Gastroesophageal sphincter (tissue), 4 donors: ENCODE measurements at regions not wholly inside any gene's neighbourhood (a gene's known extent, or its start where the extent isn't known, plus 50 kb on each side); places are given as distances from the start of the nearest gene placed in this dataset.

ENCODE experiments used
- ATAC-seq: fragments of 150-250 bp; one replicate; pipeline ENCODE4 v1.9.1; 2016; ENCODE audit warnings: mild to moderate bottlenecking, moderate library complexity
- H3K27ac ChIP-seq, 4 donors: fragments of 200-600 bp; sonication (generic) in 3 of 4; 1 replicate in 3 of 4; 2 replicates in 1 of 4; pipeline ENCODE4 v1.5.1; 2016 to 2019
- H3K27me3 ChIP-seq: fragments of 200-600 bp; sonication (generic); one replicate; pipeline ENCODE4 v1.5.1; 2019
- H3K36me3 ChIP-seq, 2 donors: fragments of 200-600 bp; sonication (generic); one replicate each; pipeline ENCODE4 v1.5.1; 2019; ENCODE audit warnings: control low read depth in 1 of 2
- H3K4me1 ChIP-seq, 3 donors: fragments of 200-600 bp; sonication (generic); 1 replicate in 2 of 3; 2 replicates in 1 of 3; pipeline ENCODE4 v1.5.1; 2016 to 2019; ENCODE audit warnings: control low read depth in 2 of 3
- H3K4me3 ChIP-seq, 2 donors: fragments of 200-600 bp; sonication (generic); one replicate each; pipeline ENCODE4 v1.5.1; 2019; ENCODE audit warnings: mild to moderate bottlenecking in 1 of 2, moderate library complexity in 1 of 2
- H3K9me3 ChIP-seq, 3 donors: fragments of 200-600 bp; sonication (generic); one replicate each; pipeline ENCODE4 v1.5.1; 2017 to 2019; ENCODE audit warnings: control low read depth in 2 of 3
- EP300 ChIP-seq: sonication (generic); formaldehyde crosslinking; IDR thresholded peaks from one replicate; pipeline ENCODE4 v1.6.1; 2017; ENCODE audit warnings: antibody characterized with exemption, mild to moderate bottlenecking
- POLR2A ChIP-seq, 2 donors: fragments of 450-650 bp; IDR thresholded peaks; one replicate each; pipeline ENCODE4 v1.6.1; 2017; ENCODE audit warnings: antibody characterized with exemption in 2 of 2, mild to moderate bottlenecking in 2 of 2, moderate library complexity in 1 of 2
- POLR2AphosphoS5 ChIP-seq: sonication (generic); formaldehyde crosslinking; IDR thresholded peaks from one replicate; pipeline ENCODE4 v1.6.1; 2017; ENCODE audit warnings: antibody characterized with exemption
- WGBS, 2 donors: methylation state at CpG; one replicate each; pipeline ENCODE4 v1.1.5; 2018; ENCODE audit warnings: low coverage in 1 of 2; 5-methylcytosine and 5-hydroxymethylcytosine counted together
- TF ChIP-seq, protein P1 (sequence below), 4 experiments: fragments of 200-600 bp in 2 of 4; fragments of 450-650 bp in 2 of 4; sonication (generic) in 1 of 4; IDR thresholded peaks; one replicate each; pipeline ENCODE4 v1.5.1; 2017 to 2019; ENCODE audit warnings: antibody characterized with exemption in 4 of 4, mild to moderate bottlenecking in 2 of 4, moderate library complexity in 2 of 4

DNA sequence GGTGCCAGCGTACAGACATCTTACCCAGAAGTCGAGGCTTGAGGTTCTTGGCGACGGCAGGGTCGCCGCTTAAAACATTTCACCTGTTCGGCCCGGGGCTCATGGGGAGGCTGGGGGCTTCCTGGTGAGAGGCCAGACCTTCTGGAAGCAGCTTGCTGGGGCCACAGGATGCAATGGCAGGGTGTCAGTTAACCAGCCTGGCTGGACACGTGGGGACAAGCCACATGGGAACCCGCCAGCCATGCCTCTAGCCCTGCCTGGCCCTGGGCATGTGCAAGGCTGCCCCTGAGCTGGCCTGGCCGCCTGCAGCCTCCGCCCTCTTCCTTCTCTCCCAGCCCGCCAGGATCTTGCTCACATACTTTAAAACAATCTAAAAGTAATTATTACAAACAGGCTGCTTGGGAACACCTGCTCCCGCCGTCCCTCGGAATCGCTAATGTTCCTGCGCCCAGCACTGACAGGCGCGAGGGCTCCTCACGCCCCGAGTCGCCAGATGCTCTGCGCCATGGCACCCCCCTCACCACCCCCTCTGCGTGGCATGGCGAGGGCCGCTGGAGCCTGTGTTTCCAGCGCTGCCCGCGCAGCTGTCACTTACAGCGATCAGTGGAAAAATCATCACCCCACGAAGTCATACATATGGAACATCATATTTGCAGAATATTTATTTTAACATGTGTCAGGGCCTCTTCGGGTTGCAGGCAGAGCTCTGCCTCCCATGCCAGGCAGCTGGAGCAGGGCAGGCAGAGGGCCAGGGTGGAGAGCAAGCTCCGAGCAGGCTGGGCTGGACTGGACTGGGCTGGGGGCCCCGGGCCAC lies 188.7 kb upstream of the GSE1 start:
- ATAC-seq = no peak
- TF ChIP-seq POLR2A (IDR thresholded peaks at IDR 0.05) (no peak), POLR2AphosphoS5 (no peak), EP300 (no peak)
- TF ChIP-seq, protein P1, sequence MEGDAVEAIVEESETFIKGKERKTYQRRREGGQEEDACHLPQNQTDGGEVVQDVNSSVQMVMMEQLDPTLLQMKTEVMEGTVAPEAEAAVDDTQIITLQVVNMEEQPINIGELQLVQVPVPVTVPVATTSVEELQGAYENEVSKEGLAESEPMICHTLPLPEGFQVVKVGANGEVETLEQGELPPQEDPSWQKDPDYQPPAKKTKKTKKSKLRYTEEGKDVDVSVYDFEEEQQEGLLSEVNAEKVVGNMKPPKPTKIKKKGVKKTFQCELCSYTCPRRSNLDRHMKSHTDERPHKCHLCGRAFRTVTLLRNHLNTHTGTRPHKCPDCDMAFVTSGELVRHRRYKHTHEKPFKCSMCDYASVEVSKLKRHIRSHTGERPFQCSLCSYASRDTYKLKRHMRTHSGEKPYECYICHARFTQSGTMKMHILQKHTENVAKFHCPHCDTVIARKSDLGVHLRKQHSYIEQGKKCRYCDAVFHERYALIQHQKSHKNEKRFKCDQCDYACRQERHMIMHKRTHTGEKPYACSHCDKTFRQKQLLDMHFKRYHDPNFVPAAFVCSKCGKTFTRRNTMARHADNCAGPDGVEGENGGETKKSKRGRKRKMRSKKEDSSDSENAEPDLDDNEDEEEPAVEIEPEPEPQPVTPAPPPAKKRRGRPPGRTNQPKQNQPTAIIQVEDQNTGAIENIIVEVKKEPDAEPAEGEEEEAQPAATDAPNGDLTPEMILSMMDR (IDR thresholded peaks at IDR 0.05) = no peak

GRCh38 chr16:85425074-85425662 lies 188.0 kb upstream of the GSE1 start:
- no peak for ATAC-seq
- no peak overlapping the region for H3K27ac ChIP-seq
- no peaks in the 10 kb centered on the region for H3K27me3 ChIP-seq
- no peak for TF ChIP-seq EP300
- no peak for TF ChIP-seq POLR2AphosphoS5
- TF ChIP-seq, protein P1 (IDR thresholded peaks at IDR 0.05) = no peak
- TF ChIP-seq POLR2A (IDR thresholded peaks at IDR 0.05) = no peak
- H3K9me3 ChIP-seq = no peaks in the 10 kb centered on the region
- no peak overlapping the region for H3K4me3 ChIP-seq
- 52 to 73% methylated on average over 2 to 3 of the region's 17 CpGs for WGBS, 2 donors
- H3K36me3 ChIP-seq = no peaks in the 10 kb centered on the region
- peaks cover 0 to 22% (median 5%) of the 10 kb centered on the region in 3 donors for H3K4me1 ChIP-seq

More for the DNA sequence above, 188.7 kb upstream of the GSE1 start:
- Histone ChIP-seq H3K27ac (no peak overlapping the region), H3K36me3 (no peaks in the 10 kb centered on the region), H3K4me3 (no peak overlapping the region), H3K27me3 (no peaks in the 10 kb centered on the region), H3K4me1 (peaks cover 0 to 22% (median 5%) of the 10 kb centered on the region in 3 donors), H3K9me3 (no peaks in the 10 kb centered on the region)
- WGBS, 2 donors = 51 to 75% methylated on average over 11 to 20 of the region's 35 CpGs

DNA sequence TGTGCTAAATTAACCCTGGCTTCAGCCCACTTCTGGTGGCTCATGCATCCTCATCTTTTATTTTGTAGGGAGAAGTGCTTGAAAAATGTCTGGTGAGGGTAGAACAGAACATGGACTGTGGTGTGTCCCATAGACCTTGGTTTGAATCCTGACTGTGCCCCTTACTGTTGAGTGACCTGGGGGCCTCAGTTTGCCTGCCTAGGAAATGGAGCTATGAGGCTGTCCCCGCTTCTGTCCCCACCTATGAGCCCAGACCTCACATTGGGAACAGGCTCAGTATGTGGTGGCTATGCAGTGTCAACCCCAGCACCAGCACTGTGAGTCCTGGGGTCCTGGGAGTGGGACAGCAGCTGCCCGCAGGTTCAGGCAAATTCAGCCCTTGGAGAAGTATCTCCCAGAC lies 186.3 kb upstream of the GSE1 start:
- Histone ChIP-seq H3K36me3 (no peaks in the 10 kb centered on the region), H3K27ac (no peak overlapping the region), H3K27me3 (no peaks in the 10 kb centered on the region), H3K9me3 (no peaks in the 10 kb centered on the region), H3K4me1 (peaks cover 0 to 14% (median 5%) of the 10 kb centered on the region in 3 donors), H3K4me3 (no peak overlapping the region)
- no CpG with 5 or more reads among the region's 2 CpGs for WGBS, 2 donors
- TF ChIP-seq POLR2AphosphoS5 = no peak
- no peak for TF ChIP-seq EP300
- TF ChIP-seq POLR2A (IDR thresholded peaks at IDR 0.05) = no peak
- TF ChIP-seq, protein P1 (IDR thresholded peaks at IDR 0.05) = no peak
- ATAC-seq = no peak

- H3K27ac ChIP-seq = no peak overlapping the region
- no peaks in the 10 kb centered on the region for H3K9me3 ChIP-seq
- no peak for ATAC-seq
- no peaks in the 10 kb centered on the region for H3K36me3 ChIP-seq
- no peaks in the 10 kb centered on the region for H3K27me3 ChIP-seq
- 40% methylated on average over 3 of the region's 17 CpGs; no CpG with 5 or more reads in 1 of the 2 donors for WGBS, 2 donors
- peaks cover 0 to 14% (median 5%) of the 10 kb centered on the region in 3 donors for H3K4me1 ChIP-seq
- TF ChIP-seq POLR2AphosphoS5 (no peak), EP300 (no peak), POLR2A (IDR thresholded peaks at IDR 0.05) (no peak)
- TF ChIP-seq, protein P1 (IDR thresholded peaks at IDR 0.05) = peak in 3 of 4 experiments; percentile 43 to 63 (median 45)
- no peak overlapping the region for H3K4me3 ChIP-seq
These were observed 184.8 kb upstream of the GSE1 start for GRCh38 chr16:85428168-85428898.
